Activated CD4-positive, CD25-positive, alpha-beta regulatory T cell treated with anti-CD3 and anti-CD28 coated beads, Interleukin-2, amount 50 U/mL, for 72 hours (primary cell): ENCODE measurements at regions not wholly inside any gene's neighbourhood (a gene's known extent, or its start where the extent isn't known, plus 50 kb on each side); places are given as distances from the start of the nearest gene placed in this dataset.

Experiments
- DNase-seq: peaks from one replicate; pipeline ENCODE4 v3.0.0; 2021

DNA sequence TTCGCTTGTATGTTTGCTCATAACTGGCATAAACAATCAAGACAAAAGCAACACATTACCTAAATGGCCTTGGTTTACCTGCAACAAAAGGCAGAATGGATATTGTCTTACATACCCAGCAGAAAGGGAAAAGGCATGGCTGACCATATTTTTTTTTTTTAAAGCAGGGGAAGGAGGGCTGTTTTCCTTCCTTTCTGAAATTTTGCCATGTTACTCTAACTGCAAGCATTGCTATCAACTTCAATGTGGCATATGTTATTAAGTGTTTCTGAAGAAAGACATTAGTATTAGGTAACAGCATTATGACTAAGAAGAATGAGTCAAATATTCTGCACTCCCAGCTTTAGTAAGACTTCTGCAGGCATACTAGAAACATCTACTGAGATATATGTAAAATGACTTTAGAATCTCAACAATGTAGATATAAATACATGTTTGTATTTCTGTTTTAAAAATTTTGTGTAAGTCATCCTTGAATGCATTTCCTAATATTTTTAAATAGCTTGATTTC lies 512.6 kb upstream of the FAM241A start:
- no peak for DNase-seq

DNA sequence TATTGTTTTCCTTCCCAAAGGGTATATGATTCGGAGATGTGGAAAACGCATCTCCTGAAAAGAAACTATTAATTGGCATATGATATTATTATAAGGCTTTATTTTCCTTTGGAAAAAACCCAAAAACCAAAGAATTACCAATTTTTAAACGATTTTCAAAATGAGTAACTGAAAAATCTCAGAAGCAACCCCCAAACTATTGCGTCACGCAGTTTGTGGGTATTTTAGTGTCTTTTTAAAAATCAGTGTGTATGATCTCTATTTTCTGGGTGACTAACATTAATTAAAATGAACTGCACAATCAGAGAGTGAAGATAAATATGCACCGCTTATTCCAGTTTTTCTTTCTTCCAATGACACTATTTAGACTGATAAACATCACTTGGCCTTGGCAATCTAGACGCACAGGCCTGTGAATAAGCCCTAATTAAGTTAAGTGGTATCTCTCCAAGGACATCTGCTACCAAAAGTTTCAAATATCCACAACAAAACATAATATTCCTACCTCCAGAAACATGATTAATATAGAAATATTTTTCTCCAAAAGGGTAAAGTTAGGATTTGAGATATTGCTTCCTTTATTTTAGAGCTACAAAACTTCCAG lies 511.5 kb upstream of the FAM241A start:
- DNase-seq, result no peak

GRCh38 chr4:111635646-111636045 lies 509.6 kb upstream of the FAM241A start:
- no peak for DNase-seq

DNA sequence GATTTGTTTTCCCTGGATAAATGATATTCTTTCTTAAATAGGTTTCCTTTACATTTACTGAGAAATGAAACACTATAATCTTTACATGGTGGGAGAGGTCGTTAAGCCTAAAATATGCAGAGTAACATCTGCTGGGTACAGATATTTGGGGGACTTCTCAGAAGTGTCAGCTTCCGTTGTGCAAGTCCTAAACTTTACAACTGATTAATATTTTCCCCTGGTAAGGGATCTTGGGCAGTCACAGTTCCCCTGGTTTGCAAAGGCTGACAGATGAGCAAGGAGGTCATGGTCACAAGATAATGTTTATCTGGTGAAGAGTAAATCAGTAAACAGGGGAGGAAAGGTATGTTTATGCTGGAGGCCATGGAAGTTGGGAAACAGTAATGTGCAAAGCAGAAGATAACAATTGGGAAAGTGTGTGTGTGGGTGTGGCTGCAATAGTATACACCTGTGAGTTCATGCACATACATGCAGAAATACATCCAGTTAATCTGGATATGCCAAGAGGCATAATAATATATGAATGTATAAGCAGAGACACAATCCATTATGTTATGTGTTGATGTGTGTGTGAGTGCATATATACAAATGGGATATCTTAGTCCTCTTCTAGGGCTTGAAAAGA lies 508.2 kb upstream of the FAM241A start:
- DNase-seq, result no peak

DNA sequence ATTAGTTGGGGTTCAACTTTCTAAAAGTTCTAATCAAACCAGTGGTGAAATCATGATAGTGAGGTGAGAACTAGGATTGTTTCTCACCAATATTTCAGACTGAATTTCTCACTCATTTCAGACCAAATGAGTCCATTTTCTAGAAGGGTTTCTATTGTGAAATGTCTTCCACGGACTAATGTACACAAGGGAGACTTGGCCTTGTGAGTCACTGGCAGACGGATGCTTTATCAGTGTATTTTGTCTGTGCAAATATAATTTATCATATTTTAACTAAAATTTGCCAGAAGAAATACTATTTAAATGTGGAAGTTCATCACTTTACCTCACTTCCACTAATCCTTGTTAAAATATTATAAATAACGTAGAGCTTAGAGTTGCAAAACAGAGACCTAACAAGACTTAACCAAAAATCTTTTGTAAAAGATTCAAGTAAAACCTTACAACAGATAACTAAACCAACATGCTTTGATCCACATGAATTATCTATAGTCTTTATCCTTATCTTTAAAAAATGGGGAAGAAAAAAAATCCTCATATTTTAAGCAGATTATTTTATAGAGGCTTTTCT lies 506.0 kb upstream of the FAM241A start:
- no peak for DNase-seq

GRCh38 chr4:111639876-111640275 lies 505.4 kb upstream of the FAM241A start:
- no peak for DNase-seq

DNA sequence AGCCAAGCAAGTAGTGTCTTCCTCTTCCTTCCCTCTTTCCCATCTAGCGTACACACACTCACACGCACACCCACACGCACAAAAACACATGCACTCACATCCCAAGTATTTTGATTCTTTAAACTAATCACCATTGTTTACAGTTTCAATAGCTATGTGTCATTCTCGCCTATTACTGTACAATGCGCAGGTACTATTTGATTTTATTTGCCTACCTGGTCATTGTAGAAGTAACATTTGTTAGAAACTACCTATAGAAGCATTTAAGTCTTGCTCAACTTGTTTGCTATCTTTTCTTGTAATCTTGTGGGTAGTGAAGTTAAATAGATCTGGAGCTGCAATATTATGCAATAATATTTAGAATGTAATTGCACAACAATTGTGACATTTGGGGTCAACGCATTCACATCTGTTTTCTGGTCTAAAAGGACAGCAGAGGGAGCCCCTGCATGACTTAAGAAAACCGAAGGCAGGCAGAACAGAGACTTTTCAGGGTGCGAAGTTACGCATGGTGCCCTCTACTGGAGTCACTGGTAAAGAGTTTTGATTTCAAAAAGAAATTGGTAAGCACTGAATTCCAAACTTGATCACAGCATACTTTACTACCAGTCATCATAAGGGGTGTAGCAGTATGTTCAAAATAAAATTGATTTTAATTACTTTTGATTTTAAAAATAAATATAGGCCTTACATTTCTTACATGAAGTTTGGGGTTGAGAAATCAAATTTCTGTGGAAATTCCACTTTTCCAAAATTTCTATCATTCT lies 503.3 kb upstream of the FAM241A start:
- no peak for DNase-seq

DNA sequence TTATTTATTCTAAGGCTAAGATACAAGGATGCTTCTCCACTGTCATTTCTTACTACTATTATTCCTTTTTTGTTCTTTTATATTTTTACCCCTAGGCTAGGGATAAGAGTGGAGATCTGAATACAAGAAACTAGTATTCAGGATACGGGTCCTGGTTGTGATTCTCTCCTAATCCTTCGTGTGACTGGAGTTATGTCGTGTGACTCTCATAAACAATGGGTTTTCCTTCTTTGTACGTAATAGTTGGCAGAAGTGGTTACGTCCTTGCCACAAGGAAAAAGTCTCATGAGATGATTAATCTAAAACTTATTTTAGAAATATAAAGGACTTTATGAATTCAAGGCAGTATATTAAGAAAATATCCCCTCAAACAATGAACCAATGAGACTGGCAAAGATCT lies 497.2 kb upstream of the FAM241A start:
- DNase-seq, result no peak

- no peak for DNase-seq
Measured at GRCh38 chr4:111649308-111649707, 495.9 kb upstream of the FAM241A start.

DNA sequence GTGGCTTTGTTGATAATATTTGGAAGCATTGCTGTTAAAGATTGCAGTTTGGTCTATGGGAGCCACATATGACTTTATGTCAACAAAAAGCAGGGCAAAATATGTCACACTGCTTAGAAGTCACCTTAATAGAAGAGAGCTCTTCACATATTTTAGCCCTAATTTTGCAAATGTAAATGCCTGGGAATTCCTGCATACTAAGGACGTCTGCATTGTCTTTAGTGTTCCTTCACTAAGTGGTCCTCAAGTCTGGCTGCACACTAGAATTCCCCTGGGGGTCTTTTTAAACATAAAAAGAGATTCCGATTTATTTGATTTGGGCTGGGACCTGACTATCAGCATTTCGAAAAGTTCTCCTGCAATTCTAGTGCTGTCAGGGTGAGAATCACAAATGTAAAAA lies 495.1 kb upstream of the FAM241A start:
- DNase-seq, result no peak

GRCh38 chr4:111650674-111651086 lies 494.6 kb upstream of the FAM241A start:
- no peak for DNase-seq

DNA sequence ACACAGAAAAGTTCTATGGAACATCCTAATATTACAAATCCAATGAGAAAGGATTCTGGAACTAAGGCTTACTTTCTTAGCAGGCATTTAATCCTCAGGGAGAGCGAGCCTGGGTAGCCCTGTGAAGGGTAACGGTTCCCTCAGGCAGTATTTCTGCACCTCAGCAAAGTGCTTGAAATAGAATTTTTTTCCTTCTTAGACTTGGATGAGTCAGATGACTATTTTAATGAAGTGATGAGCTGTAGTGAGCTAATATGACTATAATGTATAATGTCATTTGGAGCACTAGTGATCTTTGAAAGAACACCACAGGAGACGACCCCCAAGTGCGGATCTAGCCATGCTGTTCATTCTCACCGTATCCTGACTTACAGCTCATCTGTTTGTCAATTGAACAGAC lies 493.0 kb upstream of the FAM241A start:
- no peak for DNase-seq

GRCh38 chr4:111652986-111653385 lies 492.3 kb upstream of the FAM241A start:
- DNase-seq, result no peak

DNA sequence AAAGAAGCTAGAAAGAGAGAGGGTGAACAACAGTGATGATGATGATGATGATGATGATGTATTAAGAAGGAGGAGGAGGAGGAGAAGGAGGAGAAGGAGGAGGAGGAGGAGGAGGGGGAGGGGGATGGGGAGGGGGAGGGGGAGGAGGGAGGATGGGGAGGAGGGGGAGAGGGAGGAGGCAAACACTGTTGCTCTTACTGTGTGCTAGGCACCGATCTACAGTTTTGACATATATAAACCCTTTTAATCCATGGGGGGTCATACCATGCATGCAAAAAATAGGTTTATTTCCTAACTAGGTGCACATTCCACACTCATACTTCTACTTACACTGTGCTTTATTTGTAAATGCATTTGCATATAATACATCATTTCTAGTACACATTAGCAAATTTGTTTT lies 482.8 kb upstream of the FAM241A start:
- no peak for DNase-seq

- DNase-seq, result no peak
Measured at GRCh38 chr4:111664308-111664945, 480.8 kb upstream of the FAM241A start.

- DNase-seq, result no peak
Measured at GRCh38 chr4:111666826-111667360, 478.4 kb upstream of the FAM241A start.

GRCh38 chr4:111671756-111672155 lies 473.5 kb upstream of the FAM241A start:
- DNase-seq, result no peak

GRCh38 chr4:111675746-111676145 lies 469.5 kb upstream of the FAM241A start:
- no peak for DNase-seq

- no peak for DNase-seq
Measured at GRCh38 chr4:111676533-111676932, 468.7 kb upstream of the FAM241A start.

DNA sequence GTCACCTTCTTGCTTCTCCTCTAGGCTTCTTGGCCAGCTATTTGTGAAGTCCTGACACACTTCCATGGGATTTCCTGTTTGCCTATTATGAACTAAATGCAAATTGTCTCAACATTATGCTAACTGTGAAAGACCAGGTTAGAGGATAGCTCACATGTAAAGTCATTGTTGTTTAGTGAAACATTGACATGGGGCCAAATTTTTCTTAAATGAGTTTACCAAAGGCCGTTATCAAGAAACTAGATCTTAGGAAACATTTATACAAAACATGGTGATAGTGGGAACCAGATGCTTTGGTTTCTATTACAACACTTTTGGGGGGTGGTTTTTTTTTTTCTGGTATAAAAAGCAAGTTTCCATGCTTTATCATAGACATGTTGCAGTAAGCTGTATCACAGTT lies 466.8 kb upstream of the FAM241A start:
- no peak for DNase-seq

GRCh38 chr4:111678908-111679307 lies 466.3 kb upstream of the FAM241A start:
- DNase-seq, result no peak

DNA sequence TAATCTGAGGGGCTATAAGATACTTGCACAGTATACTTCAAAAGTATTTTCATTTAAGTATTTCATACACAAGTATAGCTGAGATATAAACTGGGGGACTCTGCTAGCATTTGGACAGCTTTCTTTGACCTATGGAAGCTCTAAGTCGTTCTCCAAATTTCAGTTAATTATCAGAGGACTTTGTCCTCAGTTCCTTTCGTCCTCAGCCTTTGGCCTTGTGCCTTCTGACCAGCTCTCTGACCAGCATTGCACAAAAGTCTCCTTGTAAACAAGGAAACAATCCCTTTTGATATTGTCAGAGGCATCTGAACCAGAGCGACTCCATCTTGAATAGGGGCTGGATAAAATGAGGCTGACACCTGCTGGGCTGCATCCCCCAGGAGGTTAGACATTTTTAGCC lies 464.0 kb upstream of the FAM241A start:
- DNase-seq, result no peak

DNA sequence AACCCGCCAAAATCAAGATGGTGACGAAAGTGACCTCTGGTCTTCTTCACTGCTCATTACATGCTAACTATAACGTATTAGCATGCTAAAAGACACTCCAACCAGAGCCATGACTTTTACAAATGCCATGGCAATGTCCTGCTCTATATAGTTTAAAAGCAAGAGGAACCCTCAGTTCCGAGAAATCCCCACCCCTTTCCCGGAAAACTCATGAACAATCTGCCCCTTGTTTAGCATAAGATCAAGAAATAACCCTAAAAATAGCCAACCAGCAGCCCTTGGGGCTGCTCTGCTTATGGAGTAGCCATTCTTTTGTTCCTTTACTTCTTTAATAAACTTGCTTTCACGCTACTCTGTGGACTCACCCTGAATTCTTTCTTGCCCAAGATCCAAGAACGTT lies 463.5 kb upstream of the FAM241A start:
- no peak for DNase-seq
